Progenitor cell of endocrine pancreas (in vitro differentiated cells): ENCODE measurements at regions not wholly inside any gene's neighbourhood (a gene's known extent, or its start where the extent isn't known, plus 50 kb on each side); places are given as distances from the start of the nearest gene placed in this dataset.

Experiments used
- DNase-seq: peaks from one replicate; pipeline ENCODE4 v3.0.0; 2021; ENCODE audit warnings: low spot score; ENCODE audit not compliant: unreplicated experiment
- H3K27ac Mint-ChIP-seq: 2 replicates; pipeline ENCODE4 v1.8.0; 2021; ENCODE audit warnings: mild to moderate bottlenecking, moderate library complexity, mixed read lengths
- H3K27me3 Mint-ChIP-seq: 2 replicates; pipeline ENCODE4 v1.8.0; 2021; ENCODE audit warnings: mixed read lengths
- H3K36me3 Mint-ChIP-seq: 2 replicates; pipeline ENCODE4 v1.8.0; 2022; ENCODE audit warnings: mixed read lengths; ENCODE audit not compliant: insufficient read depth
- H3K4me1 Mint-ChIP-seq: 2 replicates; pipeline ENCODE4 v1.8.0; 2021; ENCODE audit warnings: low read depth, mixed read lengths
- H3K4me3 Mint-ChIP-seq: 2 replicates; pipeline ENCODE4 v1.8.0; 2021; ENCODE audit warnings: low read depth, mild to moderate bottlenecking, moderate library complexity, mixed read lengths
- H3K9me3 Mint-ChIP-seq: 2 replicates; pipeline ENCODE4 v1.8.0; 2021; ENCODE audit warnings: low read depth, mixed read lengths
- CTCF ChIP-seq: fragments of 200-600 bp; sonication (generic); IDR thresholded peaks from one replicate; pipeline ENCODE4 v1.5.0; 2021; ENCODE audit warnings: antibody characterized with exemption, mild to moderate bottlenecking; ENCODE audit not compliant: unreplicated experiment

- no peak for TF ChIP-seq CTCF
- DNase-seq, result no peak
- peaks cover 43% of the 10 kb centered on the region for H3K27me3 Mint-ChIP-seq
- H3K27ac Mint-ChIP-seq, result no peak overlapping the region
- peaks cover 29% of the 10 kb centered on the region for H3K9me3 Mint-ChIP-seq
- H3K4me1 Mint-ChIP-seq, result peaks cover 2% of the 10 kb centered on the region
- no peak overlapping the region for H3K4me3 Mint-ChIP-seq
- peaks cover 9% of the 10 kb centered on the region for H3K36me3 Mint-ChIP-seq
These were observed 72.9 kb upstream of the GLI2 start for GRCh38 chr2:120662746-120663145.

- H3K4me1 Mint-ChIP-seq, result peaks cover 5% of the 10 kb centered on the region
- peaks cover 9% of the 10 kb centered on the region for H3K36me3 Mint-ChIP-seq
- DNase-seq, result no peak
- peaks cover 50% of the 10 kb centered on the region for H3K27me3 Mint-ChIP-seq
- peaks cover 32% of the 10 kb centered on the region for H3K9me3 Mint-ChIP-seq
- no peak for TF ChIP-seq CTCF
- H3K27ac Mint-ChIP-seq, result no peak overlapping the region
- no peak overlapping the region for H3K4me3 Mint-ChIP-seq
These were observed 69.2 kb upstream of the GLI2 start for GRCh38 chr2:120666433-120666832.

- Mint-ChIP-seq H3K36me3 (peaks cover 9% of the 10 kb centered on the region), H3K27ac (no peak overlapping the region), H3K9me3 (peaks cover 32% of the 10 kb centered on the region), H3K4me3 (no peak overlapping the region), H3K27me3 (peaks cover 42% of the 10 kb centered on the region), H3K4me1 (peaks cover 3% of the 10 kb centered on the region)
- DNase-seq, result no peak
- no peak for TF ChIP-seq CTCF
These were observed 67.7 kb upstream of the GLI2 start for GRCh38 chr2:120667981-120668380.

GRCh38 chr2:120669121-120669952, 66.3 kb upstream of the GLI2 start:
- Mint-ChIP-seq H3K36me3 (peaks cover 9% of the 10 kb centered on the region), H3K27ac (no peak overlapping the region), H3K9me3 (peaks cover 30% of the 10 kb centered on the region), H3K4me1 (peaks cover 3% of the 10 kb centered on the region), H3K27me3 (peaks cover 45% of the 10 kb centered on the region), H3K4me3 (no peak overlapping the region)
- TF ChIP-seq CTCF, result peak; percentile 65
- peak; percentile 37 for DNase-seq

- Mint-ChIP-seq H3K27me3 (peaks cover 49% of the 10 kb centered on the region), H3K4me1 (peaks cover 3% of the 10 kb centered on the region), H3K36me3 (peaks cover 8% of the 10 kb centered on the region), H3K4me3 (no peak overlapping the region), H3K9me3 (peaks cover 24% of the 10 kb centered on the region), H3K27ac (peak overlapping the region; percentile 62)
- no peak for DNase-seq
- no peak for TF ChIP-seq CTCF
These were observed 65.7 kb upstream of the GLI2 start for GRCh38 chr2:120669971-120670370.
